ENCODE measurements at regions not wholly inside any gene's neighbourhood (a gene's known extent, or its start where the extent isn't known, plus 50 kb on each side); places are given as distances from the start of the nearest gene placed in this dataset.
"Not testable (repeated sequence)": the region's sequence is repeated elsewhere in the genome, so short reads cannot be mapped to it uniquely, and the experiment has no call there.

GRCh38 chr22:22734395-22735272 lies 90.2 kb downstream of the GGTLC2 start:
- peaks cover 61% of the 10 kb centered on the region for H3K4me1 Mint-ChIP-seq

GRCh38 chr22:22735276-22735675 lies 90.9 kb downstream of the GGTLC2 start:
- not testable (repeated sequence) for ATAC-seq, H3K4me3 Mint-ChIP-seq, H3K36me3 Mint-ChIP-seq, H3K9me3 Mint-ChIP-seq
- Mint-ChIP-seq H3K4me1 (peaks cover 59% of the 10 kb centered on the region), H3K27ac (peak overlapping the region; percentile 61)
- peak in 1 of 2 donors; percentile 40 for DNase-seq (ENCODE audit: low spot score in 2 of 2)

More at GRCh38 chr22:22734395-22735272, 90.2 kb downstream of the GGTLC2 start:
- H3K36me3 Mint-ChIP-seq, H3K4me3 Mint-ChIP-seq, H3K9me3 Mint-ChIP-seq, ATAC-seq: not testable (repeated sequence)
- peak in 1 of 2 donors; percentile 40 for DNase-seq (ENCODE audit: low spot score in 2 of 2)
- peak overlapping the region; percentile 61 for H3K27ac Mint-ChIP-seq

GRCh38 chr22:22735695-22736611 lies 91.5 kb downstream of the GGTLC2 start:
- DNase-seq (ENCODE audit: low spot score in 2 of 2): peak in 1 of 2 donors; percentile 20
- ATAC-seq: no peak
- Mint-ChIP-seq H3K36me3 (peaks cover 6% of the 10 kb centered on the region), H3K4me3 (no peak overlapping the region), H3K27ac (peak overlapping the region; percentile 61), H3K9me3 (no peaks in the 10 kb centered on the region), H3K4me1 (peaks cover 58% of the 10 kb centered on the region)

- DNase-seq (ENCODE audit: low spot score in 2 of 2) (peak in 1 of 2 donors; percentile 50), ATAC-seq (peak; percentile 97)
- Mint-ChIP-seq H3K27ac (no peak overlapping the region), H3K9me3 (no peaks in the 10 kb centered on the region), H3K4me1 (peaks cover 51% of the 10 kb centered on the region), H3K4me3 (no peak overlapping the region), H3K36me3 (peaks cover 6% of the 10 kb centered on the region)
Observed at GRCh38 chr22:22737590-22737989, 93.2 kb downstream of the GGTLC2 start.

GRCh38 chr22:22738959-22739585 lies 94.7 kb downstream of the GGTLC2 start:
- Mint-ChIP-seq H3K4me1 (peaks cover 48% of the 10 kb centered on the region), H3K4me3 (no peak overlapping the region), H3K36me3 (peaks cover 6% of the 10 kb centered on the region), H3K27ac (peak overlapping the region; percentile 1), H3K9me3 (no peaks in the 10 kb centered on the region)
- ATAC-seq (no peak), DNase-seq (ENCODE audit: low spot score in 2 of 2) (no peak)

GRCh38 chr22:22740560-22741276 lies 96.3 kb downstream of the GGTLC2 start:
- DNase-seq (ENCODE audit: low spot score in 2 of 2) (no peak), ATAC-seq (no peak)
- H3K4me1 Mint-ChIP-seq: peaks cover 38% of the 10 kb centered on the region
- H3K27ac Mint-ChIP-seq: no peak overlapping the region
- no peaks in the 10 kb centered on the region for H3K9me3 Mint-ChIP-seq
- peaks cover 6% of the 10 kb centered on the region for H3K36me3 Mint-ChIP-seq
- no peak overlapping the region for H3K4me3 Mint-ChIP-seq

- ATAC-seq: no peak
- Mint-ChIP-seq H3K4me1 (peaks cover 40% of the 10 kb centered on the region), H3K4me3 (no peak overlapping the region)
Observed at GRCh38 chr22:22741843-22742242, 97.4 kb downstream of the GGTLC2 start.

GRCh38 chr22:22742641-22743040 lies 98.2 kb downstream of the GGTLC2 start:
- ATAC-seq (no peak), DNase-seq (ENCODE audit: low spot score in 2 of 2) (no peak)
- Mint-ChIP-seq H3K4me3 (no peak overlapping the region), H3K27ac (no peak overlapping the region), H3K36me3 (peaks cover 6% of the 10 kb centered on the region), H3K4me1 (peaks cover 43% of the 10 kb centered on the region), H3K9me3 (no peaks in the 10 kb centered on the region)

More at GRCh38 chr22:22741843-22742242, 97.4 kb downstream of the GGTLC2 start:
- peaks cover 6% of the 10 kb centered on the region for H3K36me3 Mint-ChIP-seq
- no peak for DNase-seq (ENCODE audit: low spot score in 2 of 2)
- H3K27ac Mint-ChIP-seq: no peak overlapping the region
- H3K9me3 Mint-ChIP-seq: no peaks in the 10 kb centered on the region

- Mint-ChIP-seq H3K36me3 (peaks cover 6% of the 10 kb centered on the region), H3K27ac (no peak overlapping the region), H3K4me3 (no peak overlapping the region), H3K4me1 (peaks cover 43% of the 10 kb centered on the region), H3K9me3 (no peaks in the 10 kb centered on the region)
- DNase-seq (ENCODE audit: low spot score in 2 of 2) (no peak), ATAC-seq (no peak)
Observed at GRCh38 chr22:22743128-22743760, 98.8 kb downstream of the GGTLC2 start.

GRCh38 chr22:22744412-22745224 lies 100.2 kb downstream of the GGTLC2 start:
- no peak for DNase-seq (ENCODE audit: low spot score in 2 of 2)
- H3K4me1 Mint-ChIP-seq: peaks cover 42% of the 10 kb centered on the region
- no peak for ATAC-seq
- peaks cover 5% of the 10 kb centered on the region for H3K36me3 Mint-ChIP-seq
- H3K4me3 Mint-ChIP-seq: no peak overlapping the region
- H3K27ac Mint-ChIP-seq: no peak overlapping the region
- H3K9me3 Mint-ChIP-seq: no peaks in the 10 kb centered on the region

- Mint-ChIP-seq H3K4me3 (no peak overlapping the region), H3K9me3 (no peaks in the 10 kb centered on the region), H3K36me3 (no peaks in the 10 kb centered on the region), H3K27ac (peak overlapping the region; percentile 8), H3K4me1 (peaks cover 37% of the 10 kb centered on the region)
- DNase-seq (ENCODE audit: low spot score in 2 of 2) (peak; percentile 34 to 70), ATAC-seq (peak; percentile 79)
Observed at GRCh38 chr22:22745225-22746060, 101.0 kb downstream of the GGTLC2 start.

GRCh38 chr22:22746061-22746962 lies 101.9 kb downstream of the GGTLC2 start:
- Mint-ChIP-seq H3K4me3 (no peak overlapping the region), H3K4me1 (peaks cover 37% of the 10 kb centered on the region), H3K36me3 (no peaks in the 10 kb centered on the region), H3K9me3 (no peaks in the 10 kb centered on the region), H3K27ac (peak overlapping the region; percentile 78)
- ATAC-seq (peak; percentile 52), DNase-seq (ENCODE audit: low spot score in 2 of 2) (no peak)

Measured in stimulated activated effector memory CD8-positive, alpha-beta T cell treated with anti-CD3 and anti-CD28 coated beads, Interleukin-12 subunit alpha, Interleukin-12 subunit beta, amount 100 ng/mL, for 72 hours (primary cell).